Activated CD8-positive, alpha-beta T cell treated with anti-CD3 and anti-CD28 coated beads, Interleukin-2, amount 10 ng/mL, durations not matched to agents 7 days and 5 days (primary cell): ENCODE measurements at regions not wholly inside any gene's neighbourhood (a gene's known extent, or its start where the extent isn't known, plus 50 kb on each side); places are given as distances from the start of the nearest gene placed in this dataset.
"Not testable (repeated sequence)": the region's sequence is repeated elsewhere in the genome, so short reads cannot be mapped to it uniquely, and the experiment has no call there.

Experiments used
- ATAC-seq: fragments of 150-1000 bp; cut with Tn5 transposase; one replicate; pipeline ENCODE4 v1.10.0; 2021; ENCODE audit warnings: moderate library complexity
- CTCF ChIA-PET: fragments of 350-600 bp; sonication (Branson Sonifier 250); formaldehyde crosslinking; loops from one replicate; lab custom pipeline; 2021; ENCODE audit warnings: antibody characterized with exemption; lab: Charles Lee
- POLR2A ChIA-PET: fragments of 350-600 bp; sonication (Branson Sonifier 250); formaldehyde crosslinking; loops from one replicate; lab custom pipeline; 2021; ENCODE audit warnings: antibody characterized with exemption; lab: Charles Lee
- DNase-seq: peaks from one replicate; pipeline ENCODE4 v3.0.0-alpha.2; 2020
- H3K27ac Mint-ChIP-seq: one replicate; pipeline ENCODE4 v1.8.0; 2021; ENCODE audit warnings: mild to moderate bottlenecking, mixed read lengths
- H3K27me3 Mint-ChIP-seq: one replicate; pipeline ENCODE4 v1.8.0; 2021; ENCODE audit warnings: low read depth, mixed read lengths
- H3K36me3 Mint-ChIP-seq: one replicate; pipeline ENCODE4 v1.8.0; 2021; ENCODE audit warnings: low read depth, mixed read lengths
- H3K4me1 Mint-ChIP-seq: one replicate; pipeline ENCODE4 v1.8.0; 2021; ENCODE audit warnings: low read depth, mixed read lengths
- H3K4me3 Mint-ChIP-seq: one replicate; pipeline ENCODE4 v1.8.0; 2021; ENCODE audit warnings: mild to moderate bottlenecking, mixed read lengths
- H3K9me3 Mint-ChIP-seq: one replicate; pipeline ENCODE4 v1.8.0; 2022; ENCODE audit warnings: mixed read lengths; ENCODE audit not compliant: insufficient read depth

DNA sequence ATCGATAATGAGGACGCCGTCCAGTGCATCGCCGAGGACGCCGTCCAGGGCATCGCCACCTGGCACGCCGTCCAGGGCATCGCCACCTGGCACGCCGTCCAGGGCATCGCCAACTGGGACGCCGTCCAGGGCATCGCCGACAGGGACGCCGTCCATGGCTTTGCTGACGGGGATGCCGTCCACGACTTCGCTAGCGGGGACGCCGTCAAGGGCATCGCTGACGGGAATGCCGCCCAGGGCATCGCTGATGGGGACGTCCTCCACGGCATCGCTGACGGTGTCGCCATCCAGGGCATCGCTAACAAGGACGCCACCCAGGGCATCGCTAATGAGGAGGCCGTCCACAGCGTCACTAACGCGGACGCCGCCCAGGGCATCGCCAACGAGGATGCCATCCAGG, 946.5 kb downstream of the TUBA3C start:
- Mint-ChIP-seq H3K4me1 (no peaks in the 10 kb centered on the region), H3K36me3 (no peaks in the 10 kb centered on the region), H3K27me3 (no peaks in the 10 kb centered on the region), H3K4me3 (no peak overlapping the region), H3K27ac (no peak overlapping the region), H3K9me3 (no peaks in the 10 kb centered on the region)
- ChIA-PET POLR2A (no interaction called here), CTCF (no interaction called here)
- no peak for ATAC-seq
- no peak for DNase-seq

DNA sequence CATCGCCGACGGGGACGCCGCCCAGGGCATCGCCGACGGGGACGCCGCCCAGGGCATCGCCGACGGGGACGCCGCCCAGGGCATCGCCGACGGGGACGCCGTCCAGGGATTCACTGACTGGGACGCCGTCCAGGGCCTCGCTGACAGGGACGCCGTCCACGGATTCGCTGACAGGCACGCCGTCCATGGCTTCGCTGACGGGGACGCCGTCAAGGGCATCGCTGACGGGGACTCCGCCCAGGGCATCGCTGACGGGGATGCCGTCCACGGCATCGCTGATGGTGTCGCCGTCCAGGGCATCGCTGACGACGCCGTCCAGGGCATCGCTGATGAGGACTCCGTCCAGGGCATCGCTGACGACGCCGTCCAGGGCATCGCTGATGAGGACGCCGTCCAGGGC, 947.2 kb downstream of the TUBA3C start:
- CTCF ChIA-PET, H3K27me3 Mint-ChIP-seq, H3K36me3 Mint-ChIP-seq, POLR2A ChIA-PET, H3K9me3 Mint-ChIP-seq, DNase-seq, H3K27ac Mint-ChIP-seq, ATAC-seq, H3K4me1 Mint-ChIP-seq, H3K4me3 Mint-ChIP-seq: not testable (repeated sequence)

DNA sequence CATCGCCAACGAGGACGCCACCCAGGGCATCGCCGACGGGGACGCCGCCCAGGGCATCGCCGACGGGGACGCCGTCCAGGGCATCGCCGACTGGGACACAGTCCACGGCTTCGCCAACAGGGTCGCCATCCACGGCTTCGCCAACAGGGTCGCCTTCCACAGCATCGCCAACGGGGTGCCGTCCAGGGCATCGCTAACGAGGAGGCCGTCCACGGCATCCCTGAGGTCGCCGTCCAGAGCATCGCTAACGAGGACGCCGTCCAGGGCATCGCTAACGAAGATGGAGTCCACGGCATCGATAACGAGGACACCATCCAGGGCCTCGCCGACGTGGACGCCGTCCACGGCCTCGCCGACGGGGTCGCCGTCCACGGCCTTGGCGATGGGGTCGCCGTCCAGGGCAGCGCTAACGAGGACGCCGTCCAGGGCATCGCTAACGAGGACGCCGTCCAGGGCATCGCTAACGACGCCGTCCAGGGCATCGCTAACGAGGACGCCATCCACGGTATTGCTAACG, 947.8 kb downstream of the TUBA3C start:
- H3K27ac Mint-ChIP-seq: no peak overlapping the region
- no peak for ATAC-seq

DNA sequence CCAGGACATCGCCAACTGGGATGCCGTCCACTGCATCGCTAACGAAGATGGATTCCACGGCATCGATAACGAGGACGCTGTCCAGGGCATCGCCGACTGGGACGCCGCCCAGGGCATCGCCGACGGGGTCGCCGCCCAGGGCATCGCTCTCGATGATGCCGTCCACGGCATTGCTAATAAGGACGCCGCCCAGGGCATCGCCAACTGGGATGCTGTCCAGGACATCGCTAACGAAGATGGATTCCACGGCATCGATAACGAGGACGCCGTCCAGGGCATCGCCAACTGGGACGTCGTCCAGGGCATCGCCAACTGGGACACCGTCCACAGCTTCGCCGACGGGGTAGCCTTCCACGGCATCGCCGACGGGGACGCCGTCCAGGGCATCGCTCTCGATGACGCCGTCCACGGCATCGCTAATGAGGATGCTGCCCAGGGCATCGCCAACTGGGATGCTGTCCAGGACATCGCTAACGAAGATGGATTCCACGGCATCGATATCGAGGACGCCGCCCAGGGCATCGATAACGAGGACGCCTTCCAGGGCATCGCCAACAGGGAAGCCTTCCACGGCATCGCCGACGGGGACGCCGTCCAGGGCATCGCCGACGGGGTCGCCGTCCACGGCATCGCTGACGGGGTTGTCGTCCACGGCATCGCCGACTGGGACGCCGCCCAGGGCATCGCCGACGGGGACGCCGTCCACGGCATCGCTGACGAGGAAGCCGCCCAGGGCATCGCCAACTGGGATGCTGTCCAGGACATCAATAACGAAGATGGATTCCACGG, 948.4 kb downstream of the TUBA3C start:
- ATAC-seq (no peak), DNase-seq (no peak)
- Mint-ChIP-seq H3K36me3 (no peaks in the 10 kb centered on the region), H3K27ac (no peak overlapping the region), H3K9me3 (no peaks in the 10 kb centered on the region), H3K4me1 (no peaks in the 10 kb centered on the region), H3K27me3 (no peaks in the 10 kb centered on the region), H3K4me3 (no peak overlapping the region)
- POLR2A ChIA-PET: no interaction called here
- CTCF ChIA-PET: no interaction called here

More for the DNA sequence above, 947.8 kb downstream of the TUBA3C start:
- Mint-ChIP-seq H3K27me3 (no peaks in the 10 kb centered on the region), H3K9me3 (no peaks in the 10 kb centered on the region), H3K4me1 (no peaks in the 10 kb centered on the region), H3K36me3 (no peaks in the 10 kb centered on the region), H3K4me3 (no peak overlapping the region)
- ChIA-PET CTCF (no interaction called here), POLR2A (no interaction called here)
- no peak for DNase-seq

DNA sequence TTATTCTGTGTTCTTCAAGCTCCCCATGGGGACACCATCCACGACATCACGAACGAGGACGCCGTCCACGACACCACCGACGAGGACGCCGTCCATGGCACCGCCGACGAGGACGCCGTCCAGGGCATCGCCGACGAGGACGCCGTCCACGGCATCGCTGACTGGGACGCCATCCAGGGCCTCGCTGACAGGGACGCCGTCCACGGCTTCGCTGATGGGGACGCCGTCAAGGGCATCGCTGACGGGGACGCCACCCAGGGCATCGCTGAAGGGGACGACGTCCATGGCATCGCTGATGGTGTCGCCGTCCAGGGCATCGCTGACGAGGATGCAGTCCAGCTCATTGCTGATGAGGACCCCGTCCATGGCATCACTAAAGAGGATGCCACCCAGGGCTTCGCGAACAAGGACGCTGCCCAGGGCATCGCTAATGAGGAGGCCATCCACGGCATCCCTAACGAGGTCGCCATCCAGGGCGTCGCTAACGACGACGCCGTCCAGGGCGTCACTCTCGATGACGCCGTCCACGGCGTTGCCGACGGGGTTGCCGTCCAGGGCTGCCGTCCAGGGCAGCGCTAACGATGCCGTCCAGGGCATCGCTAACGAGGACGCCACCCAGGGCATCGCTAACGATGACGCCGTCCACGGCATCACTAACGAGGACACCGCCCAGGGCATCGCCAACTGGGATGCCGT, 949.2 kb downstream of the TUBA3C start:
- ChIA-PET CTCF (no interaction called here), POLR2A (no interaction called here)
- Mint-ChIP-seq H3K4me1 (no peaks in the 10 kb centered on the region), H3K9me3 (no peaks in the 10 kb centered on the region), H3K36me3 (no peaks in the 10 kb centered on the region), H3K27ac (no peak overlapping the region), H3K27me3 (no peaks in the 10 kb centered on the region), H3K4me3 (no peak overlapping the region)
- DNase-seq (no peak), ATAC-seq (no peak)

DNA sequence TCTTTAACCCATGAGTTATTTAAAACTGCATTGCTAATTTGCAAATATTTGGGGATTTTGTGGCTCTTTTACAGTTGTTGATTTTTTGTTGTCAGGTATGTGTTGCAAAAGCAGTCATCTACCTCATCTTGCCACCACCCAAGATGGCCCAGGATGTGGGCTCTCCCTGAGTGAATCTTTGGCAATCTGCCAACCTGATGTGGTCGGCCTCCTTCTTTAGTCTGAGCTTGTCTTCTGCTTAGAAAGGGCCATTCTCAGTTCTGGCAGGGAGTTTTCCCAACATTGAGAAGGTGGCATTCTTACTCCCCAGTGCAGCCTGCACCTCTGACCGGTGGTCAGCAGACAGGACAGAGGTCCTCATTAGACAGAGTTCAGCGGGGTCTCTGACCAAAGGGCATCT, 957.2 kb downstream of the TUBA3C start:
- H3K9me3 Mint-ChIP-seq, POLR2A ChIA-PET, H3K4me1 Mint-ChIP-seq, H3K27ac Mint-ChIP-seq, CTCF ChIA-PET, H3K36me3 Mint-ChIP-seq, H3K4me3 Mint-ChIP-seq, ATAC-seq, H3K27me3 Mint-ChIP-seq: not testable (repeated sequence)
- peak; percentile 19 for DNase-seq

DNA sequence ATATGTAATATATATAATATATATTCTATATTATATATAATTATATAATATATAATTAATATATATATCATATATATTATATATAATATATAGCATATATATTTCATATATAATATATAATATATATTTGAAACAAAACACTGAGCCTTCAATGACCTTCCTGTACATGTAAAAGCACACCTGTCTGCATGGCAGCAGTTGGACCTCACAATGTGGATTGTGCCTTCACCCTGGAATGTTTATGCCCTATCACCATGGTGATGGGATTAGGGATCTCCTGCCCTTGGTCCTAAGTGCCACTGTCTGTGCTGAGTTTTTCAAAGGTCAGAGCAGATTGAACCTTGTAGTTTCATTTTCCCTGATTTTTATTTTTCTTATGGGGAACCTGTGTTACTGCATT, 966.9 kb downstream of the TUBA3C start:
- H3K4me3 Mint-ChIP-seq, H3K27me3 Mint-ChIP-seq, POLR2A ChIA-PET, DNase-seq, H3K27ac Mint-ChIP-seq, CTCF ChIA-PET, ATAC-seq, H3K36me3 Mint-ChIP-seq, H3K4me1 Mint-ChIP-seq: not testable (repeated sequence)
- peaks cover 15% of the 10 kb centered on the region for H3K9me3 Mint-ChIP-seq

DNA sequence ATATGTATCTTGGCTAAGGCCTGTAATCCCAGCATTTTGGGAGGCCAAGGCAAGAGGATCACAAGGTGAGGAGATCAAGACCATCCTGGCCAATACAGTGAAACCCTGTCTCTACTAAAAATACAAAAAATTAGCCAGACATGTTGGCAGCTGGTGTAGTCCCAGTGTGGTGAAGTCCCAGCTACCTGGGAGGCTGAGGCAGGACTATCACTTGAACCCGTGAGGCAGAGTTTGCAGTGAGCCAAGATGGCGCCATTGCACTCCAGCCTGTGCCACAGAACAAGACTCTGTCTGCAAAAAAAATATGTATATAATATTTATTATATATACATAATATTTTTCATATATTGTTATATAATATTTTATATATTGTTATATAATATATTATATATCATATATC, 968.1 kb downstream of the TUBA3C start:
- POLR2A ChIA-PET, ATAC-seq: not testable (repeated sequence)

DNA sequence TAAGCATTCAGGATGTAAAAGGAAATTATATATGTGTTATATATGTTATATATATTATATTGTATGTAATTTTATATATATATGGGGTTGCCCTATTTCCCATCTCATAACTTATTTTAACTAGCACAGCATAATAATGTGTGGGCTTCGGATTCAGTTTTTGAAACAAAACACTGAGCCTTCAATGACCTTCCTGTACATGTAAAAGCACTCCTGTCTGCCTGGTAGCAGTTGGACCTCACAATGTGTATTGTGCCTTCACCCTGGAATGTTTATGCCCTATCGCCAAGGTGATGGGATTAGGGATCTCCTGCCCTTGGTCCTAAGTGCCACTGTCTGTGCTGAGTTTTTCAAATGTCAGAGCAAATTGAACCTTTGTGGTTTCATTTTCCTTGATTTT, 968.8 kb downstream of the TUBA3C start:
- peak; percentile 35 for ATAC-seq
- Mint-ChIP-seq H3K36me3 (peaks cover 3% of the 10 kb centered on the region), H3K27me3 (no peaks in the 10 kb centered on the region), H3K27ac (no peak overlapping the region), H3K4me1 (no peaks in the 10 kb centered on the region), H3K4me3 (no peak overlapping the region), H3K9me3 (peaks cover 15% of the 10 kb centered on the region)
- ChIA-PET CTCF (no interaction called here), POLR2A (no interaction called here)
- DNase-seq: peak; percentile 56

More for the DNA sequence above, 968.1 kb downstream of the TUBA3C start:
- H3K27me3 Mint-ChIP-seq, CTCF ChIA-PET, H3K4me1 Mint-ChIP-seq, DNase-seq, H3K4me3 Mint-ChIP-seq, H3K27ac Mint-ChIP-seq, H3K36me3 Mint-ChIP-seq: not testable (repeated sequence)
- H3K9me3 Mint-ChIP-seq: peaks cover 15% of the 10 kb centered on the region

DNA sequence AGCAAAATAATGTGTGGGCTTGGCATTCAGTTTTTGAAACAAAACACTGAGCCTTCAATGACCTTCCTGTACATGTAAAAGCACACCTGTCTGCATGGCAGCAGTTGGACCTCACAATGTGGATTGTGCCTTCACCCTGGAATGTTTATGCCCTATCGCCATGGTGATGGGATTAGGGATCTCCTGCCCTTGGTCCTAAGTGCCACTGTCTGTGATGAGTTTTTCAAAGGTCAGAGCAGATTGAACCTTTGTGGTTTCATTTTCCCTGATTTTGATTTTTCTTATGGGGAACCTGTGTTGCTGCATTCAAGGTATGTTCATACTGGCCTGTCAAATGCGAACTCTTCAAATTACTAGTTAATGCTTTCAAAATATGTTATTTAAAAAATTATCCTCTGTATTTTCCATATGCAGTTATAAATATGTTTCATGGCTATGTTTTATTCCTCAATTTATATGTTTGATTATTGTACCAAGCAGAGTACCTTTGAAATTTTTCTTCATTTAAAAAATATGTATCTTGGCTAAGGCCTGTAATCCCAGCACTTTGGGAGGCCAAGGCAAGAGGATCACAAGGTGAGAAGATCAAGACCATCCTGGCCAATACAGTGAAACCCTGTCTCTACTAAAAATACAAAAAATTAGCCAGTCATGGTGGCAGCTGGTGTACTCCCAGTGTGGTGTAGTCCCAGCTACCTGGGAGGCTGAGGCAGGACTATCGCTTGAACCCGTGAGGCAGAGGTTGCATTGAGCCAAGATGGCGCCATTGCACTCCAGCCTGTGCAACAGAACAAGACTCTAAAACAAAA, 969.7 kb downstream of the TUBA3C start:
- CTCF ChIA-PET, H3K4me3 Mint-ChIP-seq, H3K27ac Mint-ChIP-seq, POLR2A ChIA-PET, H3K27me3 Mint-ChIP-seq, H3K36me3 Mint-ChIP-seq, H3K4me1 Mint-ChIP-seq: not testable (repeated sequence)
- peaks cover 15% of the 10 kb centered on the region for H3K9me3 Mint-ChIP-seq
- peak; percentile 83 for ATAC-seq
- DNase-seq: peak; percentile 23

DNA sequence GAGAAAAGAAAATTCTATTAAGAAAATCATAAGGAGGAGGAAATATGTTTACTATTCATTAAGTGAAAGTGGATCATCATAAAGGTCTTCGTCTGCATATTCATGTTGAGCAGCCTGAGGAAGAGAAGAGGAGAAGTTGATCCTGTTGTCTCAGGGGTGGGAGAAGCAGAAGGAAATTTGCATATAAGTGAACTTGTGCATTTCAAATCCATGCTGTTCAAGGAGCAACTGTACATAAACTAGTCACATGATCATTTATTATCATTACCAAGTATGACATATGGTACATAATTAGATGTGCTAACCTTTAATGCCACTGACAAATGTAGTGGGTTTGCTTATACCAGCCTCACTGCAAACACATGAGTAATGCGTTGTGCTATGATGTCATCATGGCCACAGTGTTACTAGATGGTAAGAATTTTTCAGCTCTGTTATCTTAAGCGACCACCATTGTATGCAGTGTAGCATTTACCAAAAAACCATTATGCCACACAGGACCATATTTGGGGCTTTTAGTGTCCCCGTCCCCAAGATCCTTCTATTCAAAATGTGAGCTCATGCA, 976.9 kb downstream of the TUBA3C start:
- H3K4me1 Mint-ChIP-seq, CTCF ChIA-PET, ATAC-seq, H3K36me3 Mint-ChIP-seq, H3K27me3 Mint-ChIP-seq, H3K27ac Mint-ChIP-seq, DNase-seq, H3K9me3 Mint-ChIP-seq, POLR2A ChIA-PET, H3K4me3 Mint-ChIP-seq: not testable (repeated sequence)

DNA sequence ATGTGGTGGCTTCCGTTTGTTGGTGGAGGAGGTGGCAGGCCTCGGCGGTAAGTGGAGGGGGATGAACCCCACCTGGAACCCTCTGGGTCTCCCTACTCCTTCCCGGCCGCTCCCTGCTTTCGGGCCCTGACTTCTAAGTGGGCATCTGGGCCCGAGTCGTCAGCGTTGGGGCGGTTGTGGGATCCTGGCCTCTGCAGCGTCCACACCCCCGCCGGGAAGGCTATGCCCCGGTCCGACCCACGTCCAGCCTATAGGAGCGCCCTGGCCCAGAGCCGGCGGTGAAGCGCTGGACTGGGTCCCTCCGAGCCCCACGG, 986.3 kb downstream of the TUBA3C start:
- DNase-seq, H3K9me3 Mint-ChIP-seq, H3K27ac Mint-ChIP-seq, CTCF ChIA-PET, ATAC-seq, H3K27me3 Mint-ChIP-seq, POLR2A ChIA-PET, H3K4me3 Mint-ChIP-seq, H3K4me1 Mint-ChIP-seq, H3K36me3 Mint-ChIP-seq: not testable (repeated sequence)
